MM.1S (cell line): ENCODE measurements at regions not wholly inside any gene's neighbourhood (a gene's known extent, or its start where the extent isn't known, plus 50 kb on each side); places are given as distances from the start of the nearest gene placed in this dataset.

ENCODE experiments used
- DNase-seq: peaks from one replicate; pipeline ENCODE4 v3.0.0-alpha.2; 2015
- H2AFZ ChIP-seq: fragments of 300-600 bp; sonication (generic); 2 replicates; pipeline ENCODE4 v1.6.0; 2016; ENCODE audit warnings: antibody characterized with exemption, low read length
- H3F3A ChIP-seq: fragments of 300-600 bp; sonication (generic); 2 replicates; pipeline ENCODE4 v1.6.1; 2016; ENCODE audit warnings: mild to moderate bottlenecking, antibody characterized with exemption, low read length, moderate library complexity, mixed read lengths; ENCODE audit not compliant: insufficient read depth
- H3K27ac ChIP-seq: fragments of 300-600 bp; sonication (generic); 2 replicates; pipeline ENCODE4 v1.5.1; 2016; ENCODE audit warnings: mild to moderate bottlenecking, low read length
- H3K27me3 ChIP-seq: fragments of 300-600 bp; sonication (generic); replicated peaks from 2 replicates; pipeline ENCODE4 v1.6.0; 2016; ENCODE audit warnings: low read length; ENCODE audit not compliant: insufficient read depth
- H3K36me3 ChIP-seq: fragments of 300-600 bp; sonication (generic); replicated peaks from 2 replicates; pipeline ENCODE4 v1.6.1; 2016; ENCODE audit warnings: mild to moderate bottlenecking, low read length, mixed read lengths; ENCODE audit not compliant: insufficient read depth
- H3K4me1 ChIP-seq: fragments of 300-600 bp; sonication (generic); 2 replicates; pipeline ENCODE4 v1.6.1; 2016; ENCODE audit warnings: low read length, mixed read lengths
- H3K4me2 ChIP-seq: fragments of 300-600 bp; sonication (generic); 2 replicates; pipeline ENCODE4 v1.6.0; 2016; ENCODE audit warnings: low read depth, low read length
- H3K4me3 ChIP-seq: fragments of 300-600 bp; sonication (generic); 2 replicates; pipeline ENCODE4 v1.5.1; 2016; ENCODE audit warnings: low read length, mixed read lengths
- H3K79me2 ChIP-seq: fragments of 300-600 bp; sonication (generic); 2 replicates; pipeline ENCODE4 v1.6.1; 2016; ENCODE audit warnings: mixed run types, low read length, mixed read lengths
- H3K9ac ChIP-seq: fragments of 300-600 bp; sonication (generic); 2 replicates; pipeline ENCODE4 v1.6.1; 2016; ENCODE audit warnings: low read length, mixed read lengths
- H3K9me2 ChIP-seq: fragments of 300-600 bp; sonication (generic); replicated peaks from 2 replicates; pipeline ENCODE4 v1.6.1; 2016; ENCODE audit warnings: mild to moderate bottlenecking, low read length, mixed read lengths; ENCODE audit not compliant: insufficient read depth
- H3K9me3 ChIP-seq: fragments of 300-600 bp; sonication (generic); replicated peaks from 2 replicates; pipeline ENCODE4 v1.6.1; 2016; ENCODE audit warnings: mild to moderate bottlenecking, low read length, mixed read lengths; ENCODE audit not compliant: insufficient read depth
- H4K20me1 ChIP-seq: fragments of 300-600 bp; sonication (generic); 2 replicates; pipeline ENCODE4 v1.6.1; 2016; ENCODE audit warnings: mild to moderate bottlenecking, low read length, moderate library complexity, mixed read lengths; ENCODE audit not compliant: insufficient read depth
- CTCF ChIP-seq: fragments of 300-600 bp; sonication (generic); IDR thresholded peaks from 2 replicates; pipeline ENCODE4 v1.5.1; 2016; ENCODE audit warnings: antibody characterized with exemption, low read length, mixed read lengths
- EZH2 ChIP-seq: fragments of 300-600 bp; sonication (generic); optimal IDR thresholded peaks from 2 replicates; pipeline ENCODE3; 2017; ENCODE audit warnings: low read depth, mild to moderate bottlenecking, antibody characterized with exemption, low read length, mixed read lengths
- EZH2phosphoT487 ChIP-seq: fragments of 300-600 bp; sonication (generic); IDR thresholded peaks from 2 replicates; pipeline ENCODE4 v1.6.1; 2018; ENCODE audit warnings: antibody characterized with exemption, low read length

GRCh38 chr13:79859756-79860155 is 378.8 kb downstream of the NDFIP2 start:
- H2AFZ ChIP-seq: no peak overlapping the region
- no peak overlapping the region for H3K9ac ChIP-seq
- no peaks in the 10 kb centered on the region for H4K20me1 ChIP-seq
- H3K9me2 ChIP-seq: no peaks in the 10 kb centered on the region
- TF ChIP-seq CTCF: no peak
- no peaks in the 10 kb centered on the region for H3F3A ChIP-seq
- H3K9me3 ChIP-seq: no peaks in the 10 kb centered on the region
- H3K4me3 ChIP-seq: no peak overlapping the region
- H3K27ac ChIP-seq: no peak overlapping the region
- no peaks in the 10 kb centered on the region for H3K4me1 ChIP-seq
- H3K27me3 ChIP-seq: no peaks in the 10 kb centered on the region
- DNase-seq: no peak
- H3K79me2 ChIP-seq: no peaks in the 10 kb centered on the region
- H3K4me2 ChIP-seq: no peak overlapping the region
- no peaks in the 10 kb centered on the region for H3K36me3 ChIP-seq

- Histone ChIP-seq H2AFZ (no peak overlapping the region), H3K79me2 (no peaks in the 10 kb centered on the region), H3K9ac (no peak overlapping the region), H3K9me3 (no peaks in the 10 kb centered on the region), H3K27me3 (no peaks in the 10 kb centered on the region), H3K4me3 (no peak overlapping the region), H3K27ac (no peak overlapping the region), H3K9me2 (no peaks in the 10 kb centered on the region), H3K36me3 (no peaks in the 10 kb centered on the region), H3K4me1 (no peaks in the 10 kb centered on the region), H3K4me2 (no peak overlapping the region), H3F3A (no peaks in the 10 kb centered on the region), H4K20me1 (no peaks in the 10 kb centered on the region)
- no peak for DNase-seq
- no peak for TF ChIP-seq EZH2phosphoT487
- TF ChIP-seq CTCF: no peak
- TF ChIP-seq EZH2: no peak
Measured at GRCh38 chr13:79853251-79853650, 372.3 kb downstream of the NDFIP2 start.

GRCh38 chr13:79851318-79851717 is 370.4 kb downstream of the NDFIP2 start:
- no peaks in the 10 kb centered on the region for H3K36me3 ChIP-seq
- H3K4me2 ChIP-seq: no peak overlapping the region
- no peak overlapping the region for H2AFZ ChIP-seq
- no peaks in the 10 kb centered on the region for H3K9me3 ChIP-seq
- no peaks in the 10 kb centered on the region for H3K79me2 ChIP-seq
- TF ChIP-seq CTCF (no peak), EZH2phosphoT487 (no peak), EZH2 (no peak)
- H3K9ac ChIP-seq: no peak overlapping the region
- no peaks in the 10 kb centered on the region for H3K9me2 ChIP-seq
- no peaks in the 10 kb centered on the region for H3K27me3 ChIP-seq
- no peak for DNase-seq
- H4K20me1 ChIP-seq: no peaks in the 10 kb centered on the region
- H3K4me1 ChIP-seq: no peaks in the 10 kb centered on the region
- no peaks in the 10 kb centered on the region for H3F3A ChIP-seq
- H3K27ac ChIP-seq: no peak overlapping the region
- H3K4me3 ChIP-seq: no peak overlapping the region
